Astrocyte (in vitro differentiated cells and primary cell): ENCODE measurements at regions not wholly inside any gene's neighbourhood (a gene's known extent, or its start where the extent isn't known, plus 50 kb on each side); places are given as distances from the start of the nearest gene placed in this dataset.

Experiments
- CTCF ChIP-seq: IDR thresholded peaks from 2 replicates; pipeline ENCODE4 v1.5.1; 2011; ENCODE audit warnings: low read depth, mild to moderate bottlenecking, inconsistent platforms, low read length, moderate library complexity; ENCODE audit not compliant: insufficient read depth
- EZH2 ChIP-seq: IDR thresholded peaks from 2 replicates; pipeline ENCODE4 v1.6.1; 2012; ENCODE audit warnings: mild to moderate bottlenecking, low read length, inconsistent platforms; ENCODE audit not compliant: insufficient read depth

- TF ChIP-seq CTCF (no peak), EZH2 (no peak)
These were observed 65.7 kb upstream of the EPHA4 start for GRCh38 chr2:221637851-221638250.
